Ishikawa (cell line): ENCODE measurements at regions not wholly inside any gene's neighbourhood (a gene's known extent, or its start where the extent isn't known, plus 50 kb on each side); places are given as distances from the start of the nearest gene placed in this dataset.

Source experiments
- CEBPB ChIP-seq: IDR thresholded peaks from 2 replicates; pipeline ENCODE4 v1.6.1; 2012
- EGR1 ChIP-seq: IDR thresholded peaks from 2 replicates; pipeline ENCODE4 v1.6.1; 2012
- EP300 ChIP-seq: IDR thresholded peaks from 2 replicates; pipeline ENCODE4 v1.6.1; 2012; ENCODE audit warnings: borderline replicate concordance
- FOXM1 ChIP-seq: IDR thresholded peaks from 2 replicates; pipeline ENCODE4 v1.6.1; 2012; ENCODE audit warnings: low read depth, borderline replicate concordance
- MAX ChIP-seq: IDR thresholded peaks from 2 replicates; pipeline ENCODE4 v1.6.1; 2012
- NFIC ChIP-seq: IDR thresholded peaks from 2 replicates; pipeline ENCODE4 v1.6.1; 2012
- RAD21 ChIP-seq: IDR thresholded peaks from 2 replicates; pipeline ENCODE4 v1.6.1; 2012; ENCODE audit warnings: low read depth
- TAF1 ChIP-seq: IDR thresholded peaks from 2 replicates; pipeline ENCODE4 v1.6.1; 2012; ENCODE audit warnings: low read depth, mild to moderate bottlenecking
- USF1 ChIP-seq: IDR thresholded peaks from 2 replicates; pipeline ENCODE4 v1.6.1; 2012
- ZBTB7A ChIP-seq: IDR thresholded peaks from 2 replicates; pipeline ENCODE4 v1.6.1; 2012; ENCODE audit warnings: low read depth

- TF ChIP-seq RAD21 = no peak
- no peak for TF ChIP-seq FOXM1
- no peak for TF ChIP-seq TAF1
- no peak for TF ChIP-seq USF1
- TF ChIP-seq EGR1 = no peak
- no peak for TF ChIP-seq NFIC
- TF ChIP-seq EP300 = no peak
- no peak for TF ChIP-seq MAX
- no peak for TF ChIP-seq ZBTB7A
- no peak for TF ChIP-seq CEBPB
Measured at GRCh38 chr15:39488961-39489360, 91.9 kb upstream of the THBS1 start.
